GM12874 (cell line): ENCODE measurements at regions not wholly inside any gene's neighbourhood (a gene's known extent, or its start where the extent isn't known, plus 50 kb on each side); places are given as distances from the start of the nearest gene placed in this dataset.

Experiments used
- CTCF ChIP-seq: IDR thresholded peaks from 2 replicates; pipeline ENCODE4 v1.5.1; 2011; ENCODE audit warnings: low read depth, mild to moderate bottlenecking, control low read depth, low read length, moderate library complexity; ENCODE audit not compliant: insufficient read depth

- no peak for TF ChIP-seq CTCF
Observed at GRCh38 chr5:130706696-130707095, 458.4 kb downstream of the HINT1 start.

- no peak for TF ChIP-seq CTCF
Observed at GRCh38 chr5:130705368-130705767, 459.7 kb downstream of the HINT1 start.

DNA sequence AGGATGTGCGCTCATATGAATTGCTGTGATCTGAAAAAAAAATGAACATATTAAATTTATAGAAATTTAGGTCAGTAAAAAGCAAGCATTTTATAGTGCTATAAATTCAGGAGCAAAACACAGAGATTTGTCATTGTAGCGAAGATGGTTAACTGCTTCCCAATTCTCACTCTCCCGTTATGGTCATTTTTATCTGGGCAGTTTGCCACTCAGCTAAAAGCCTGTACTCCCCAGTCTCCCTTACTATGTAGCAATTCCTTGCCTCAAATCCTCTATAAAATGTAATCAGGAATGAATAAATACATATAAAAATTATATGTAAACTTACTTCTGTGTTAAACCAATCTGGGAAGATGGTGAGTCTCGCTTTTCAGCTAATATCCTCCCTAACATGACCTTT, 471.5 kb downstream of the HINT1 start:
- no peak for TF ChIP-seq CTCF

GRCh38 chr5:130692770-130693169, 472.3 kb downstream of the HINT1 start:
- TF ChIP-seq CTCF = no peak

DNA sequence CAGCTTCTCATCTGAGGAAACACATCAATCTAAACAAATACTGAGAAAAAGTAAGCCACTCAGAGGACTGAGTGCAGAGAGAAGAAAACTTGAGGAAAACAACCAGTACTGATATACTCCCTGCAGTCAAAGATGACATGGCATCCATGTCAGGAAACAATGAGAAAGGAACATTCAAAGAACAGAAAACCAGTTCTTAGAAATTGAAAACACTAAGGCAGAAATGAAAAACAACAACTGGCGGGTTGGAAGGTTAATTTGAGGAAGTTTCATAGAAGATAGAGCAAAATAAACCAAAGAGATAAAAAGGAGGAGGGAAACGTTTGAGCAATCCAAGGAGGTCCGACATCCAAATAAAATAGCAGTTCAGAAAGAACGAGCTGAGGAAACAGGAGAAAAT, 475.2 kb downstream of the HINT1 start:
- no peak for TF ChIP-seq CTCF

DNA sequence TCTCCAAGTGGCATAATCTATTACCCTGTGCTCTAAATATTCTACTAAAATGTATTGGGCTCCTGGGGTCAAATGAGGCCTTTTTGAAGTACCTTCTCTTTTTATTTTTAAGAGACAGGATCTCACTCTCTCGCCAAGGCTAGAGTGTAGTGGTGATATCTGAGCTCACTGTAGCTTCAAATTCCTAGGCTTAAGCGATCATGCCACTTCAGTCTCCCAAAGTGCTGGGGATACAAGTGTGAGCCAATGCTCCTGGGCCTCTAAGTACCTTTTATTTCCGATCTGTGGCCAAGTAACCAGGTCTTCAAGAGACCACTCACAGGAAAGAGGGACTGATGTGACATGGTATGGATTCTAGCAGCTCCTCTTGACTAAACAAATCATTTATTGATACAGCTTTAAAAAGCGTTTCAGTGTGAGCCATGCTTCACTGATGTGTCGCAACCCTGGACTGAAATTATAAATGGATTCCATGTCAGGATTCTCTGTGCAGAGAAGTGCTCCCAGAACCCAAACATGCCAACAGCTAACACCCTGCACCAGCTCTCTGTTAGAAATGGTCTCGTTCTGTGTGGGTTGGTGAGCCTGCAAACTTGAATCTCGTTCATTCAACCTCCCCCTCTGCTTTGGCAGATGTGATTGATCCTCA, 477.8 kb downstream of the HINT1 start:
- TF ChIP-seq CTCF = no peak

GRCh38 chr5:130678637-130679036, 486.4 kb downstream of the HINT1 start:
- TF ChIP-seq CTCF = no peak
